SK-N-MC (cell line): ENCODE measurements at regions not wholly inside any gene's neighbourhood (a gene's known extent, or its start where the extent isn't known, plus 50 kb on each side); places are given as distances from the start of the nearest gene placed in this dataset.

ENCODE experiments used
- EZH2 ChIP-seq: fragments of 200-600 bp; sonication (generic); IDR thresholded peaks from one replicate; pipeline ENCODE4 v1.6.1; 2017; ENCODE audit warnings: antibody characterized with exemption
- FOXP2 ChIP-seq: optimal IDR thresholded peaks from 2 replicates; pipeline ENCODE3; 2011; ENCODE audit warnings: mild to moderate bottlenecking, moderate library complexity; ENCODE audit not compliant: insufficient read depth; ENCODE audit errors: extremely low read length, control extremely low read depth
- POLR2AphosphoS5 ChIP-seq: IDR thresholded peaks from 2 replicates; pipeline ENCODE4 v1.6.1; 2012; ENCODE audit warnings: mild to moderate bottlenecking, low read depth, low read length, borderline replicate concordance

- TF ChIP-seq POLR2AphosphoS5 (no peak), EZH2 (no peak), FOXP2 (no peak)
Observed at GRCh38 chr4:125498981-125499380, 184.2 kb downstream of the FAT4 start.
